ENCODE measurements at regions not wholly inside any gene's neighbourhood (a gene's known extent, or its start where the extent isn't known, plus 50 kb on each side); places are given as distances from the start of the nearest gene placed in this dataset.

- WGBS, 2 donors (ENCODE audit: low coverage in 1 of 2), result 77 to 94% methylated on average over 3 to 10 of the region's 10 CpGs
- in situ Hi-C loops (cut with MboI; ENCODE audit: low pct_ligation_motif_present in 1 of 4, low pct_unique_long_range_greater_than_20kb in 1 of 4, low sequenced_read_pairs in 3 of 4) (no loop called here), intact Hi-C loops (cut with DNase I; ENCODE audit: low total_unique reads) (no loop called here)
- no peak for DNase-seq
- Histone ChIP-seq H3K27me3 (no peaks in the 10 kb centered on the region), H3K4me1 (no peaks in the 10 kb centered on the region), H3K27ac (no peak overlapping the region), H3K9me3 (no peaks in the 10 kb centered on the region), H3K36me3 (no peaks in the 10 kb centered on the region), H3K4me3 (no peak overlapping the region)
- TF ChIP-seq CTCF (IDR thresholded peaks at IDR 0.05) (no peak), EP300 (IDR thresholded peaks at IDR 0.05; ENCODE audit: low read depth) (no peak), POLR2AphosphoS5 (IDR thresholded peaks at IDR 0.05) (no peak), POLR2A (IDR thresholded peaks at IDR 0.05) (no peak)
Measured at GRCh38 chr9:106324053-106324585, 538.8 kb upstream of the ZNF462 start.

- H3K9me3 ChIP-seq, result no peaks in the 10 kb centered on the region
- in situ Hi-C loops (cut with MboI; ENCODE audit: low pct_ligation_motif_present in 1 of 4, low pct_unique_long_range_greater_than_20kb in 1 of 4, low sequenced_read_pairs in 3 of 4), result no loop called here
- no peak overlapping the region for H3K27ac ChIP-seq
- no peak for DNase-seq
- no peaks in the 10 kb centered on the region for H3K36me3 ChIP-seq
- TF ChIP-seq EP300 (IDR thresholded peaks at IDR 0.05; ENCODE audit: low read depth), result no peak
- no peak for TF ChIP-seq POLR2AphosphoS5 (IDR thresholded peaks at IDR 0.05)
- TF ChIP-seq CTCF (IDR thresholded peaks at IDR 0.05), result no peak
- TF ChIP-seq POLR2A (IDR thresholded peaks at IDR 0.05), result no peak
- WGBS, 2 donors (ENCODE audit: low coverage in 1 of 2), result 59% methylated on average over 7 of the region's 7 CpGs; no CpG with 5 or more reads in 1 of the 2 donors
- H3K4me3 ChIP-seq, result no peak overlapping the region
- H3K27me3 ChIP-seq, result no peaks in the 10 kb centered on the region
- H3K4me1 ChIP-seq, result no peaks in the 10 kb centered on the region
- intact Hi-C loops (cut with DNase I; ENCODE audit: low total_unique reads), result no loop called here
Measured at GRCh38 chr9:106324591-106325280, 538.2 kb upstream of the ZNF462 start.

DNA sequence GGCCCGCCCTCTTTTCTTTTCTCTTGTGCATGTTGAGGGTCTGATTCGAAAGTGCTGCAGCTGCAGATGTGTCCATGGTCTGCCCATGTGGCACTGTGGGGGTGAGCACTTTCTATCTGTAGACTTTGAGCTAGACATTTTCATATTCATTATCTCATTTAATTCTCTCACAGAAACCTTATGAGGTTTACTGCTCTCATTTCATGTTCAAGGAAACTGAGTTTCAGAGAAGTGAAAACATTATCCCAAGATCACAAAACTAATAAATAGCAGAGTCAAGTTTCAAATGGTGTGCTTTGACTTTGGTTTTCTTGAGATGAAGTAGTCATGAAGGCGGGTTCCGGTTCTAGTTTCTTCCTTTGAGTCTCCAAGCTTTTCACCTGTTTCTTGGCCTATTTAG is 536.5 kb upstream of the ZNF462 start:
- intact Hi-C loops (cut with DNase I; ENCODE audit: low total_unique reads), result no loop called here
- Histone ChIP-seq H3K27ac (no peak overlapping the region), H3K27me3 (no peaks in the 10 kb centered on the region), H3K9me3 (no peaks in the 10 kb centered on the region), H3K36me3 (no peaks in the 10 kb centered on the region), H3K4me3 (no peak overlapping the region), H3K4me1 (no peaks in the 10 kb centered on the region)
- no peak for DNase-seq
- WGBS, 2 donors (ENCODE audit: low coverage in 1 of 2), result 91 to 95% methylated on average over 4 of the region's 4 CpGs
- in situ Hi-C loops (cut with MboI; ENCODE audit: low pct_ligation_motif_present in 1 of 4, low pct_unique_long_range_greater_than_20kb in 1 of 4, low sequenced_read_pairs in 3 of 4), result no loop called here
- TF ChIP-seq POLR2A (IDR thresholded peaks at IDR 0.05) (no peak), EP300 (IDR thresholded peaks at IDR 0.05; ENCODE audit: low read depth) (no peak), POLR2AphosphoS5 (IDR thresholded peaks at IDR 0.05) (no peak), CTCF (IDR thresholded peaks at IDR 0.05) (no peak)

DNA sequence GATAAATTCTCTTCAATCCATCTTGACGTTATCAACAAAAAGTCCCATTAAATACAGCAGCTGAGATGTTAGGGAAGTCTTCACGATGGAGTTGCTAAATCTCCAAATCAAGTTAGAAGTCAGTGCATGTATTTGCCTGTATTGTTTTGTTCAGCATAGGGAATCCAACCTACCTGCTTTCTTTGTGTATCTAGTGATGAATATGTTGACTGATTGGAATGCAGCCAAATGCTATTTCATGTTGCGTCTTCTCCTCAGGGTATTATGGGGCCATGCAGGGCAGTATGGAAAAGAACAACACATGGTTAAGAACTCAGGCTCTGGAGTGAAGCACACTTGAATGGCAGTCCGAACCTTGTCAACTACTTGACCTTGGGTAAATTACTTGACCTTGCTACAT is 529.5 kb upstream of the ZNF462 start:
- TF ChIP-seq POLR2A (IDR thresholded peaks at IDR 0.05) (no peak), EP300 (IDR thresholded peaks at IDR 0.05; ENCODE audit: low read depth) (no peak), CTCF (IDR thresholded peaks at IDR 0.05) (no peak), POLR2AphosphoS5 (IDR thresholded peaks at IDR 0.05) (no peak)
- in situ Hi-C loops (cut with MboI; ENCODE audit: low pct_ligation_motif_present in 1 of 4, low pct_unique_long_range_greater_than_20kb in 1 of 4, low sequenced_read_pairs in 3 of 4), result no loop called here

More for the DNA sequence above, 529.5 kb upstream of the ZNF462 start:
- Histone ChIP-seq H3K27ac (no peak overlapping the region), H3K27me3 (no peaks in the 10 kb centered on the region), H3K36me3 (no peaks in the 10 kb centered on the region), H3K4me3 (no peak overlapping the region), H3K4me1 (no peaks in the 10 kb centered on the region), H3K9me3 (no peaks in the 10 kb centered on the region)
- intact Hi-C loops (cut with DNase I; ENCODE audit: low total_unique reads), result no loop called here
- no peak for DNase-seq
- WGBS, 2 donors (ENCODE audit: low coverage in 1 of 2), result 55 to 59% methylated on average over 3 to 4 of the region's 4 CpGs
